ENCODE measurements at regions not wholly inside any gene's neighbourhood (a gene's known extent, or its start where the extent isn't known, plus 50 kb on each side); places are given as distances from the start of the nearest gene placed in this dataset.

DNA sequence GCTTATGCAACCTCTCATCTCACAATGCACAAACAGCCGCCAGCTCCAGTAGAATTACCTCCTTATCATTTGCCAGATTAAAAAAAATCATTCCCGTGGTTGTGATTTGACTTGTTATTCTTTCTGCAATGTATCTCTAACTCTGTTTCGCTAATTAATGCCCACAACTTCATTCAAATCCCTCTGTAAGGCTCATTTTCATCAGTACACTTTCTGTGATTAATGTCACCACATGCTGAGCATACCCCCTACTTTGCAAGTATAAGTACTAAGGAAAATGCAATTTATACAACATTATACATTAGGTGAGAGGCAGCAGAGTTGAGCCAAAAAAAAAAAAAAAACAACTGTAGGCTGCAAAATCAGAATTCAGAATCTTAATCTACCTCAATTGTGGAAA is 166.0 kb downstream of the FSCB start:
- no peak for TF ChIP-seq CTCF (IDR thresholded peaks at IDR 0.05; ENCODE audit: borderline replicate concordance, extremely low read depth, low read length, poor library complexity, severe bottlenecking)
- no peak for TF ChIP-seq EZH2 (IDR thresholded peaks at IDR 0.05; ENCODE audit: borderline replicate concordance, low read depth, low read length, severe bottlenecking)

Measured in DND-41 (cell line).